Retina (tissue), 1 donor: ENCODE measurements at regions not wholly inside any gene's neighbourhood (a gene's known extent, or its start where the extent isn't known, plus 50 kb on each side); places are given as distances from the start of the nearest gene placed in this dataset.

ENCODE experiments used
- DNase-seq: peaks from one replicate; pipeline ENCODE4 v3.0.0-alpha.2; 2016

- DNase-seq = peak; percentile 70
Measured at GRCh38 chr13:111973605-111974340, 93.2 kb upstream of the SOX1 start.

- DNase-seq = no peak
Measured at GRCh38 chr13:111974341-111974640, 92.7 kb upstream of the SOX1 start.

GRCh38 chr13:111975539-111976473 is 91.1 kb upstream of the SOX1 start:
- DNase-seq = no peak

- DNase-seq = peak; percentile 84
Measured at GRCh38 chr13:111976474-111977178, 90.3 kb upstream of the SOX1 start.

GRCh38 chr13:111977179-111977506 is 89.8 kb upstream of the SOX1 start:
- DNase-seq = peak; percentile 76

GRCh38 chr13:111978546-111978945 is 88.4 kb upstream of the SOX1 start:
- no peak for DNase-seq

- DNase-seq = no peak
Measured at GRCh38 chr13:111980146-111980929, 86.6 kb upstream of the SOX1 start.

GRCh38 chr13:111981006-111981405 is 85.9 kb upstream of the SOX1 start:
- no peak for DNase-seq

- DNase-seq = no peak
Measured at GRCh38 chr13:111981446-111982165, 85.3 kb upstream of the SOX1 start.

GRCh38 chr13:111984349-111984748 is 82.6 kb upstream of the SOX1 start:
- no peak for DNase-seq

GRCh38 chr13:111990362-111990761 is 76.6 kb upstream of the SOX1 start:
- no peak for DNase-seq

GRCh38 chr13:111992911-111993310 is 74.0 kb upstream of the SOX1 start:
- DNase-seq = no peak

GRCh38 chr13:111993691-111994090 is 73.3 kb upstream of the SOX1 start:
- no peak for DNase-seq

GRCh38 chr13:111994578-111994977 is 72.4 kb upstream of the SOX1 start:
- DNase-seq = no peak

GRCh38 chr13:111999352-111999751 is 67.6 kb upstream of the SOX1 start:
- DNase-seq = no peak

- no peak for DNase-seq
Measured at GRCh38 chr13:112000888-112001287, 66.1 kb upstream of the SOX1 start.

- DNase-seq = no peak
Measured at GRCh38 chr13:112001571-112001970, 65.4 kb upstream of the SOX1 start.

- DNase-seq = no peak
Measured at GRCh38 chr13:112003396-112003795, 63.6 kb upstream of the SOX1 start.

- DNase-seq = no peak
Measured at GRCh38 chr13:112003941-112004340, 63.0 kb upstream of the SOX1 start.

GRCh38 chr13:112005925-112006324 is 61.0 kb upstream of the SOX1 start:
- no peak for DNase-seq

- no peak for DNase-seq
Measured at GRCh38 chr13:112007191-112007590, 59.8 kb upstream of the SOX1 start.

- DNase-seq = no peak
Measured at GRCh38 chr13:112010714-112011113, 56.2 kb upstream of the SOX1 start.
